Gastroesophageal sphincter (tissue), 4 donors: ENCODE measurements at regions not wholly inside any gene's neighbourhood (a gene's known extent, or its start where the extent isn't known, plus 50 kb on each side); places are given as distances from the start of the nearest gene placed in this dataset.

Experiments
- ATAC-seq: fragments of 150-250 bp; one replicate; pipeline ENCODE4 v1.9.1; 2016; ENCODE audit warnings: mild to moderate bottlenecking, moderate library complexity
- H3K27ac ChIP-seq, 4 donors: fragments of 200-600 bp; sonication (generic) in 3 of 4; 1 replicate in 3 of 4; 2 replicates in 1 of 4; pipeline ENCODE4 v1.5.1; 2016 to 2019
- H3K27me3 ChIP-seq: fragments of 200-600 bp; sonication (generic); one replicate; pipeline ENCODE4 v1.5.1; 2019
- H3K36me3 ChIP-seq, 2 donors: fragments of 200-600 bp; sonication (generic); one replicate each; pipeline ENCODE4 v1.5.1; 2019; ENCODE audit warnings: control low read depth in 1 of 2
- H3K4me1 ChIP-seq, 3 donors: fragments of 200-600 bp; sonication (generic); 1 replicate in 2 of 3; 2 replicates in 1 of 3; pipeline ENCODE4 v1.5.1; 2016 to 2019; ENCODE audit warnings: control low read depth in 2 of 3
- H3K4me3 ChIP-seq, 2 donors: fragments of 200-600 bp; sonication (generic); one replicate each; pipeline ENCODE4 v1.5.1; 2019; ENCODE audit warnings: mild to moderate bottlenecking in 1 of 2, moderate library complexity in 1 of 2
- H3K9me3 ChIP-seq, 3 donors: fragments of 200-600 bp; sonication (generic); one replicate each; pipeline ENCODE4 v1.5.1; 2017 to 2019; ENCODE audit warnings: control low read depth in 2 of 3
- CTCF ChIP-seq, 4 experiments: fragments of 200-600 bp in 2 of 4; fragments of 450-650 bp in 2 of 4; sonication (generic) in 1 of 4; IDR thresholded peaks; one replicate each; pipeline ENCODE4 v1.5.1; 2017 to 2019; ENCODE audit warnings: antibody characterized with exemption in 4 of 4, mild to moderate bottlenecking in 2 of 4, moderate library complexity in 2 of 4
- EP300 ChIP-seq: sonication (generic); formaldehyde crosslinking; IDR thresholded peaks from one replicate; pipeline ENCODE4 v1.6.1; 2017; ENCODE audit warnings: antibody characterized with exemption, mild to moderate bottlenecking
- POLR2A ChIP-seq, 2 donors: fragments of 450-650 bp; IDR thresholded peaks; one replicate each; pipeline ENCODE4 v1.6.1; 2017; ENCODE audit warnings: antibody characterized with exemption in 2 of 2, mild to moderate bottlenecking in 2 of 2, moderate library complexity in 1 of 2
- POLR2AphosphoS5 ChIP-seq: sonication (generic); formaldehyde crosslinking; IDR thresholded peaks from one replicate; pipeline ENCODE4 v1.6.1; 2017; ENCODE audit warnings: antibody characterized with exemption
- WGBS, 2 donors: methylation state at CpG; one replicate each; pipeline ENCODE4 v1.1.5; 2018; ENCODE audit warnings: low coverage in 1 of 2; 5-methylcytosine and 5-hydroxymethylcytosine counted together

GRCh38 chr4:165726831-165727230 lies 146.2 kb upstream of the TLL1 start:
- ATAC-seq, result no peak
- WGBS, 2 donors, result 89 to 100% methylated on average over 1 to 2 of the region's 2 CpGs
- H3K27ac ChIP-seq, result no peak overlapping the region

GRCh38 chr4:165737309-165737972 lies 135.6 kb upstream of the TLL1 start:
- Histone ChIP-seq H3K27ac (no peak overlapping the region), H3K27me3 (no peaks in the 10 kb centered on the region), H3K36me3 (no peaks in the 10 kb centered on the region), H3K4me3 (no peak overlapping the region), H3K4me1 (no peaks in the 10 kb centered on the region), H3K9me3 (no peaks in the 10 kb centered on the region)
- TF ChIP-seq POLR2AphosphoS5 (no peak), EP300 (no peak), CTCF (IDR thresholded peaks at IDR 0.05) (no peak), POLR2A (IDR thresholded peaks at IDR 0.05) (no peak)
- 78 to 86% methylated on average over 1 of the region's 1 CpG for WGBS, 2 donors
- ATAC-seq, result no peak

More at GRCh38 chr4:165726831-165727230, 146.2 kb upstream of the TLL1 start:
- Histone ChIP-seq H3K4me3 (no peak overlapping the region), H3K4me1 (peaks cover 0 to 13% (median 0%) of the 10 kb centered on the region in 3 donors), H3K9me3 (no peaks in the 10 kb centered on the region), H3K36me3 (no peaks in the 10 kb centered on the region), H3K27me3 (no peaks in the 10 kb centered on the region)
- no peak for TF ChIP-seq POLR2A (IDR thresholded peaks at IDR 0.05)
- no peak for TF ChIP-seq POLR2AphosphoS5

- TF ChIP-seq POLR2A (IDR thresholded peaks at IDR 0.05), result no peak
- TF ChIP-seq EP300, result no peak
- ATAC-seq, result no peak
- H3K4me3 ChIP-seq, result no peak overlapping the region
- no peaks in the 10 kb centered on the region for H3K9me3 ChIP-seq
- H3K27me3 ChIP-seq, result no peaks in the 10 kb centered on the region
- H3K4me1 ChIP-seq, result no peaks in the 10 kb centered on the region
- WGBS, 2 donors, result 57 to 90% methylated on average over 1 of the region's 1 CpG
- H3K27ac ChIP-seq, result no peak overlapping the region
- H3K36me3 ChIP-seq, result no peaks in the 10 kb centered on the region
These were observed 134.5 kb upstream of the TLL1 start for GRCh38 chr4:165738571-165738970.

GRCh38 chr4:165740911-165741310 lies 132.1 kb upstream of the TLL1 start:
- H3K4me3 ChIP-seq, result no peak overlapping the region
- no peak overlapping the region for H3K27ac ChIP-seq
- H3K36me3 ChIP-seq, result no peaks in the 10 kb centered on the region
- no peaks in the 10 kb centered on the region for H3K27me3 ChIP-seq
- WGBS, 2 donors, result 78 to 87% methylated on average over 6 of the region's 6 CpGs
- no peaks in the 10 kb centered on the region for H3K9me3 ChIP-seq
- no peaks in the 10 kb centered on the region for H3K4me1 ChIP-seq
- no peak for ATAC-seq
- TF ChIP-seq EP300, result no peak
- no peak for TF ChIP-seq POLR2AphosphoS5
- TF ChIP-seq POLR2A (IDR thresholded peaks at IDR 0.05), result no peak
- no peak for TF ChIP-seq CTCF (IDR thresholded peaks at IDR 0.05)

- TF ChIP-seq POLR2A (IDR thresholded peaks at IDR 0.05), result no peak
- TF ChIP-seq EP300, result no peak
- TF ChIP-seq CTCF (IDR thresholded peaks at IDR 0.05), result no peak
- TF ChIP-seq POLR2AphosphoS5, result no peak
These were observed 129.6 kb upstream of the TLL1 start for GRCh38 chr4:165743422-165743821.

GRCh38 chr4:165744370-165744769 lies 128.7 kb upstream of the TLL1 start:
- no peaks in the 10 kb centered on the region for H3K9me3 ChIP-seq
- no peak overlapping the region for H3K27ac ChIP-seq
- 89 to 100% methylated on average over 1 of the region's 1 CpG for WGBS, 2 donors
- no peaks in the 10 kb centered on the region for H3K4me1 ChIP-seq
- no peaks in the 10 kb centered on the region for H3K27me3 ChIP-seq
- no peaks in the 10 kb centered on the region for H3K36me3 ChIP-seq
- no peak for ATAC-seq
- TF ChIP-seq CTCF (IDR thresholded peaks at IDR 0.05) (no peak), EP300 (no peak), POLR2AphosphoS5 (no peak), POLR2A (IDR thresholded peaks at IDR 0.05) (no peak)
- H3K4me3 ChIP-seq, result no peak overlapping the region

More at GRCh38 chr4:165743422-165743821, 129.6 kb upstream of the TLL1 start:
- Histone ChIP-seq H3K9me3 (no peaks in the 10 kb centered on the region), H3K36me3 (no peaks in the 10 kb centered on the region), H3K4me1 (no peaks in the 10 kb centered on the region), H3K27me3 (no peaks in the 10 kb centered on the region), H3K27ac (no peak overlapping the region), H3K4me3 (no peak overlapping the region)
- WGBS, 2 donors, result 93 to 100% methylated on average over 3 of the region's 3 CpGs
- no peak for ATAC-seq
